Stimulated activated naive B cell treated with anti-CD40 and anti-IgM and Interleukin-4, amounts not matched to agents 10 μg/mL and 1 μg/mL and 100 μg/mL, for 72 hours (primary cell): ENCODE measurements at regions not wholly inside any gene's neighbourhood (a gene's known extent, or its start where the extent isn't known, plus 50 kb on each side); places are given as distances from the start of the nearest gene placed in this dataset.
"Not testable (repeated sequence)": the region's sequence is repeated elsewhere in the genome, so short reads cannot be mapped to it uniquely, and the experiment has no call there.

ENCODE experiments used
- ATAC-seq, 2 donors: fragments of 150-1000 bp; cut with Tn5 transposase; replicated peaks; 2 replicates each; pipeline ENCODE4 v1.10.0; 2021; ENCODE audit warnings: moderate library complexity in 1 of 2
- DNase-seq: peaks from one replicate; pipeline ENCODE4 v3.0.0; 2021
- H3K27ac Mint-ChIP-seq: one replicate; pipeline ENCODE4 v1.8.0; 2022; ENCODE audit warnings: mild to moderate bottlenecking, mixed read lengths
- H3K27me3 Mint-ChIP-seq, 2 donors: one replicate each; pipeline ENCODE4 v1.8.0; 2022; ENCODE audit warnings: mixed read lengths in 2 of 2
- H3K36me3 Mint-ChIP-seq, 2 donors: one replicate each; pipeline ENCODE4 v1.8.0; 2022; ENCODE audit warnings: mixed read lengths in 2 of 2, mild to moderate bottlenecking in 1 of 2
- H3K4me1 Mint-ChIP-seq, 2 donors: one replicate each; pipeline ENCODE4 v1.8.0; 2022; ENCODE audit warnings: mixed read lengths in 2 of 2, mild to moderate bottlenecking in 1 of 2
- H3K4me3 Mint-ChIP-seq, 2 donors: one replicate each; pipeline ENCODE4 v1.8.0; 2022; ENCODE audit warnings: mild to moderate bottlenecking in 2 of 2, mixed read lengths in 2 of 2, moderate library complexity in 1 of 2
- H3K9me3 Mint-ChIP-seq, 2 donors: one replicate each; pipeline ENCODE4 v1.8.0; 2022; ENCODE audit warnings: mixed read lengths in 2 of 2, mild to moderate bottlenecking in 1 of 2

DNA sequence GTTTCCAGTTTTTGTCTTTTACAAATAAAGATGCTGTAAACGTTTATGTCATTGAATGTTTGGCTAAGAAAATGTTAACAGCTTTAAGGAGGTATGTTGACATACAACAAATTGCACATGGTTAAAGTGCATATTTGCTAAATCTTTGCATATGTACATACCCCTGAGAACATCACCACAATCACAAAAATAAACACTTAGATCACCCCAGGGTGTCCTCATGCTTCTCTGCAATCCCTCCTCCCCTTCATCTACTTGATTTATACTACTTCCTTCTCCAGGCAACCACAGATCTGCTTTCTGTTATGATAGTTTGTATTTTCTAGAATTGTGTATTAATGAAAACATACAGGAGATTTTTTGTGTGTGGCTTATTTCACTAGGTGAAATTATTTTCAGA lies 209.5 kb downstream of the GLRX3 start:
- Mint-ChIP-seq H3K27me3 (peaks cover 0 to 13% of the 10 kb centered on the region in 2 donors), H3K4me3 (no peak overlapping the region), H3K27ac (no peak overlapping the region), H3K36me3 (no peaks in the 10 kb centered on the region), H3K4me1 (no peaks in the 10 kb centered on the region), H3K9me3 (peaks cover 3% of the 10 kb centered on the region in 2 donors)
- DNase-seq (no peak), ATAC-seq (no peak)

DNA sequence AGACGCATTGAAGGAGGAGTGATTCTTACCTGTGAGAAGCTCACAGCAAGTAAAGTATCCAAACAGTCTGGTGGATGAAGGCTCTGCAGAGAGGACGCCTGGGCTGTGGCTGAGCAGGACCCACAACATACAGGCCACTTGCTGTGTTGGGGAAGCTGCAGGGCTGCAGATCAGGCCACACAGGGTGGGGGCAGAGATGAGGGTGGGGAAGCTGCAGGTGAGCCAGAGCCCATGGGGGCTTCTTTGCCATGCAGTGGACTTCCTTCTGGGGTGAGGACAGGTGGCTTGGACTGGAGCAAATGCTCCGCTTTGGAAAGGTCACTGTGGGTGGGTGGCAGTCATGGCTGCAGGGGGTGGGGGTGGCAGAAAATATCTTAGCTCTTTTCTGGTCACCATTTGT lies 214.8 kb downstream of the GLRX3 start:
- H3K9me3 Mint-ChIP-seq = peaks cover 3% of the 10 kb centered on the region in 2 donors
- H3K36me3 Mint-ChIP-seq = no peaks in the 10 kb centered on the region
- H3K4me3 Mint-ChIP-seq = no peak overlapping the region
- no peaks in the 10 kb centered on the region for H3K27me3 Mint-ChIP-seq
- no peak overlapping the region for H3K27ac Mint-ChIP-seq
- ATAC-seq (no peak), DNase-seq (no peak)
- no peaks in the 10 kb centered on the region for H3K4me1 Mint-ChIP-seq

DNA sequence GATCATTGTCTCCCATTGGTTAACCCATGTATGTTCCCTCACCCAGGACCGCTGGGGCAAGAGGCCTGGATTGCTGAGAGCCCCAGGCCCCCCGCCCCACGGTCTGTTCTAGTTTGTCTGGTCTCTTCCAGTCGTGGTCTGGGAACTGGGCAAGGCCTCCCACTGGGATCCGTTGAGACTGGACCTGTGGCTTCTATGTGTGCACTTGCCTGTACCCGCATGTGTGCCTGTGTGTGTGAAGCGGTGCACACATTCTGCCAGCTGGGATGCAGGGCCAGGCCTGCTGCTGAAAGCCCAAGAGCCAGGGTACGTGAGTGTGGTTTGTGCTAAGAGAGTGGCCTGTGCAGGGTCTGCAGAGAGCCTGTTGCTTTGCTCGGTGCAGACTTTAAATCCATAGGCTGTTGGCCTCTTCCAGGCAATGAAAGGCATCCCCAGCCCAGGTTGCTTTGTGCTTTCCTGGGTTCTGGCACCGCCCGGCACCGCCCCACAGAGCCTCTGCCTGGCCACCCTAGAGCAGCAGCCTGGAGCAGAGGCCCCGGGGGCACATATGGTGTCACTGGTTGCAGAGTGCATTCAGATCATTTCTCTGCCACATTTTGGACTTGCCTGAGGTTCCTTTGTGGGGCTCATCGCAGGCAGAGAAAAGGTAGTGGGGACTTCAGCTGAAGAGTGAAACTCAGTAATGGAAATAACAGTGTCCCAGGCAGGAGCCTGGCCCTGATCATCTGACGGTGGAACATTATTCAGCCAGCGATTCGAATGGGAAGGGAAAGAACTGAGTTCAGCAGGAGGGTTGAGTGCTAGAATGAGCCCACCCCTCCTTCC lies 215.5 kb downstream of the GLRX3 start:
- no peaks in the 10 kb centered on the region for H3K27me3 Mint-ChIP-seq
- H3K27ac Mint-ChIP-seq = no peak overlapping the region
- H3K4me3 Mint-ChIP-seq = no peak overlapping the region
- no peak for ATAC-seq
- DNase-seq = no peak
- H3K36me3 Mint-ChIP-seq = no peaks in the 10 kb centered on the region
- no peaks in the 10 kb centered on the region for H3K4me1 Mint-ChIP-seq
- H3K9me3 Mint-ChIP-seq = peaks cover 3% of the 10 kb centered on the region in 2 donors

DNA sequence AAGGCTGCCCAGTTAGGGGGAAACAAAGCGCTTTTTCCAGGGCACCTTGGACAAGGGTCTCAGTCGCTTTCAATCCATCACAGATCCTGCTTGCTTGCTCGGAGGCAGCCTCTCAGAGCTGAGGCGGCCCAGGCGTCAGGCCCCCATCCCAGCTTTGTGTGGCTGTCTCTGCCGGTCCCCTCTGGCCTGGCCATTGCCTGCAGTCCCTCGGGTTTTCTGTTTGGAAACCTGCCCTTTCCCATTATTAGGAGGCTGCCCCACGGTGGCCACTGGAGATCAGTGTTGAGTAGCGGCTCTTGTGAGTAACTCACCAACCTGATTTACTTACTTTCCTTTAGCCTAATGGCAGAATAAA lies 216.1 kb downstream of the GLRX3 start:
- no peak for ATAC-seq
- no peak overlapping the region for H3K4me3 Mint-ChIP-seq
- DNase-seq = no peak
- H3K9me3 Mint-ChIP-seq = peaks cover 0 to 3% of the 10 kb centered on the region in 2 donors
- no peaks in the 10 kb centered on the region for H3K36me3 Mint-ChIP-seq
- H3K27ac Mint-ChIP-seq = no peak overlapping the region
- H3K4me1 Mint-ChIP-seq = no peaks in the 10 kb centered on the region
- no peaks in the 10 kb centered on the region for H3K27me3 Mint-ChIP-seq

DNA sequence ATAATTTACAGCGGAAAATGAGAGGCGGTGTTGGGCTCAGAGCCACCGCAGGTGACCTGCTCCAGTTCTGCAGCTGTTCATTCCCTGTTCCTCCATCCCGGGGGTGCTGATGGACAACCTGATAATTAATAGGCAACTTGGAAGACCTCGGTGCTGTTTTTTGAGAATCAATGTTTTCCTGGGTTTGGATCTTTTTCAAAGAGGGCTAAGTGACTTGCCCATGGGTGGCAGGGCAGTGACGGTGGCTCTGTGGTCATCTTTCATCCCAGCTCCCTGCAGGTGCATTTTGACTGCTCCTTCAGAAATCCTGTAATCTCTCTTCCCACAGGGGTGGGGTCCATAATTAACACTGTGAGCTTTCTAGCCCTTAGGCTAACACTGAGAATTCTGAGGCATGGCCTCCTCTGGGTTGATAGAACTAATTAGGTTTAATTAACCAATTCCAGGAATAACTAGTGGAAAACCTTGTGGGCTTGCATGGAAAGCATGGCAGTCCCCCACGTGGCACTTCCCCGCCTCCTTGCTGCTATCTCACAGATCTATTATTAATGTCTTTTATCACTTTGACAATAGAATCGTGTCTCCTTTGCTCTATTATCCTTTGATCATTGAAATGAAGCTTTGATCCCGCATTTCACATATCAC lies 217.9 kb downstream of the GLRX3 start:
- no peaks in the 10 kb centered on the region for H3K27me3 Mint-ChIP-seq
- peaks cover 0 to 3% of the 10 kb centered on the region in 2 donors for H3K9me3 Mint-ChIP-seq
- ATAC-seq (no peak), DNase-seq (no peak)
- H3K4me3 Mint-ChIP-seq = no peak overlapping the region
- H3K4me1 Mint-ChIP-seq = no peaks in the 10 kb centered on the region
- no peaks in the 10 kb centered on the region for H3K36me3 Mint-ChIP-seq
- H3K27ac Mint-ChIP-seq = no peak overlapping the region

DNA sequence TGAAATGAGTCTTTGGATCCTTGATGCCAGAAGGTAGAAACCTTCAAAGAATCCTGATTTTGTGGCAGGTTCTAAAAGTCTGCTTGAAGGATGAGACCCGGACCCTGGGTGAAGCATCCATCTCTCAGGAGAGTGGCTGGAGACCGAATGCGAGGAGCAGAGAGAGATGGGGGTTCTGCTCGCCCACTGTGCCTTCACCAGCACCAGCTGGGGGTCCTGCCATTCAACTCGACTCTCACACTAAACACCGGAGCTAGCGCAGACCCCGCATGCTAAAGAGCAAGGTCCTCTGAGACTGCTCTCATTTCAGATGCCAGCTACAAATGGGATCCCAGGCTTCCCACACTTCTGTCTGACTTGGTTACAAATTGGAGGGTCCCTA lies 218.4 kb downstream of the GLRX3 start:
- no peaks in the 10 kb centered on the region for H3K4me1 Mint-ChIP-seq
- H3K9me3 Mint-ChIP-seq = peaks cover 0 to 3% of the 10 kb centered on the region in 2 donors
- DNase-seq (no peak), ATAC-seq (no peak)
- H3K36me3 Mint-ChIP-seq = no peaks in the 10 kb centered on the region
- H3K4me3 Mint-ChIP-seq = no peak overlapping the region
- no peak overlapping the region for H3K27ac Mint-ChIP-seq
- no peaks in the 10 kb centered on the region for H3K27me3 Mint-ChIP-seq

DNA sequence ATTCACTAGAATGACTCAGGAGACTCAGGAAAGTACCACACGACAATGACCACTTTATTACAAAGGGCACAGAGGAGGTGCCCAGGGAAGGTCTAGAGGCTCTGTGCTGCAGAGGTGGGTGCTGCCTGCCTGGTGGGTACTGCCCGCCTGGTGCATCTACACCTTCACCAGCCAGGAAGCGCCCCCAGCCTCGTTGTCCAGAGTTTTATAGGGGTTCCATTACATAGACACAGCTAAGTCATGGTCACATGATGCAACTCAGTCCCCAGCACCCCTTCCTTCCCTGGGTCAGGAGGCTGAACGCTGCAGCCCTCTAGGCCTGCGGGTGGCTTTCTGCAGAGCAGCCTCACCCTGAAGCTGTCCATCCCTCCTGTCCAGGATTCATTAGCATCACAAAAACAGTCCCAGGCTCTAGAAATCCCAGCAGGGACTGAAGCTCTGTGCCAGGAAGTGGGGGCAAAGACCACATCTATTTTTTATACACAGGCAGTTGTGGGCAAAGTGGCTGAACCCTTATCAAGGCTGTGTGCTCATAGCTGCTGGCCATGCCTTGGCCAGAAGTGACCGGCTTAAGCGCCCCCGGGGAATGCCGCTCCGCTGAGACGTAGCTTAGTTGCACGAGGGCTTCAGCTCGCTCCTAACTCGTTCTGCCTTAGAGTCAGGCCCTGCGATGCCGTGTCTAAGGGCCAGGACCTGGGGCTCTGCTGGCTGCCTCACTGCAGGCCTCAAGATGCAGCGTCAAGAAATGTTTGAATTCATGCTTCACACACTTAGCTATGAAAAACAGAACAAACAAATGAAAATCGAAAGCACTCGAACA lies 219.0 kb downstream of the GLRX3 start:
- Mint-ChIP-seq H3K27me3 (no peaks in the 10 kb centered on the region), H3K36me3 (no peaks in the 10 kb centered on the region), H3K4me3 (no peak overlapping the region), H3K9me3 (peaks cover 0 to 3% of the 10 kb centered on the region in 2 donors), H3K27ac (no peak overlapping the region), H3K4me1 (no peaks in the 10 kb centered on the region)
- ATAC-seq (no peak), DNase-seq (no peak)

DNA sequence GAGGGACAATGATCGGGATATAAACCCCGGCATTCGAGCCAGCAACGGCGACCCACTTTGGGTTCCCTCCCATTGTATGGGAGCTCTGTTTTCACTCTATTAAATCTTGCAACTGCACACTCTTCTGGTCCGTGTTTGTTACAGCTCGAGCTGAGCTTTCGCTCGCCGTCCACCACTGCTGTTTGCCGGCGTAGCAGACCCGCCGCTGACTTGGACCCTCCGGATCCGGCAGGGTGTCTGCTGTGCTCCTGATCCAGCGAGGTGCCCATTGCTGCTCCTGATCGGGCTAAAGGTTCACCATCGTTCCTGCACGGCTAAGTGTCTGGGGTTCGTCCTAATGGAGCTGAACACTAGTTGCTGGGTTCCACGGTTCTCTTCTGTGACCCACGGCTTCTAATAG lies 220.2 kb downstream of the GLRX3 start:
- H3K9me3 Mint-ChIP-seq, DNase-seq, ATAC-seq, H3K4me3 Mint-ChIP-seq, H3K4me1 Mint-ChIP-seq, H3K27me3 Mint-ChIP-seq, H3K27ac Mint-ChIP-seq, H3K36me3 Mint-ChIP-seq: not testable (repeated sequence)

DNA sequence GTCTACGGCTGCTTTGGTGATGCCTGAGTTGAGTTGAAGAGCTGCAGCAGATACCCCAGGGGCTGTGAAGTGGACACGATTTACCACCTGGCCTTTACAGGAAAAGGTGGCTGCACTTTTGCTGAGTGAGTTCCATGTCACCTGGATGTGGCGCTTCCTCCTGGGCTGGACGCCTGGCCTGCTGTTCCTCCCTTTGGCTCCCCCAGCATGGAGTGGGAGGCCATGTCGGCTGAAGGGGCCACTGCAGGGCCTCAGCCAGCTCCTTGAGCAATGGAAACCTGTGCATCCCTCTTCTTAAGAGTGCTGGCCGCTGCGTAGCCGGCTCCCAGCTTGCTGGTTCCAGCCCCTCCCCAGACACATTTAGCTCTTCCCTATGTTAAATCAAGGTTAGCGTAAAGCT lies 221.0 kb downstream of the GLRX3 start:
- DNase-seq (no peak), ATAC-seq (no peak)
- Mint-ChIP-seq H3K4me1 (no peaks in the 10 kb centered on the region), H3K9me3 (peaks cover 0 to 7% of the 10 kb centered on the region in 2 donors), H3K4me3 (no peak overlapping the region), H3K27ac (no peak overlapping the region), H3K27me3 (no peaks in the 10 kb centered on the region), H3K36me3 (no peaks in the 10 kb centered on the region)

DNA sequence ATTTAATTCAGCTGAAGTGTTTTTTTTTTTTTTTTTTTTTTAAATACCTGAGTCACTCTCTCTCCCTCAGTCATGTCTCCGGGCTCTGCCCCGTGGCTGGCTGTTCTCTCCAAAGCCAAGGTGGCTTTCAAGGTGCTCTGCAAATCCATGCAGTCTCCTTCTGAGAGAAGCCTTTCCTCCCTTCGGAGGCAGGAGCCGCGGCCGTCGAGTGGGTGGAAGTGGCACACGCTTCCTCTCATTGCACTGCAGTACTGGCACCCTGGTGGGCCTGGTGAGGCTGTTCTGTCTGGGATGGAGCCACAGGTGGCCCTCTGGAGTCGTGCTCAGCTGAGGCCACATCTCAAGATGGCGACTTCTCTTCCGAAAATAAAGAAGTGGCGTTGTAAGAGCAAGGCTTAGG lies 221.8 kb downstream of the GLRX3 start:
- no peak overlapping the region for H3K27ac Mint-ChIP-seq
- no peaks in the 10 kb centered on the region for H3K27me3 Mint-ChIP-seq
- H3K4me1 Mint-ChIP-seq = no peaks in the 10 kb centered on the region
- H3K36me3 Mint-ChIP-seq = no peaks in the 10 kb centered on the region
- H3K4me3 Mint-ChIP-seq = no peak overlapping the region
- H3K9me3 Mint-ChIP-seq = peaks cover 0 to 7% of the 10 kb centered on the region in 2 donors
- ATAC-seq = no peak
- no peak for DNase-seq

DNA sequence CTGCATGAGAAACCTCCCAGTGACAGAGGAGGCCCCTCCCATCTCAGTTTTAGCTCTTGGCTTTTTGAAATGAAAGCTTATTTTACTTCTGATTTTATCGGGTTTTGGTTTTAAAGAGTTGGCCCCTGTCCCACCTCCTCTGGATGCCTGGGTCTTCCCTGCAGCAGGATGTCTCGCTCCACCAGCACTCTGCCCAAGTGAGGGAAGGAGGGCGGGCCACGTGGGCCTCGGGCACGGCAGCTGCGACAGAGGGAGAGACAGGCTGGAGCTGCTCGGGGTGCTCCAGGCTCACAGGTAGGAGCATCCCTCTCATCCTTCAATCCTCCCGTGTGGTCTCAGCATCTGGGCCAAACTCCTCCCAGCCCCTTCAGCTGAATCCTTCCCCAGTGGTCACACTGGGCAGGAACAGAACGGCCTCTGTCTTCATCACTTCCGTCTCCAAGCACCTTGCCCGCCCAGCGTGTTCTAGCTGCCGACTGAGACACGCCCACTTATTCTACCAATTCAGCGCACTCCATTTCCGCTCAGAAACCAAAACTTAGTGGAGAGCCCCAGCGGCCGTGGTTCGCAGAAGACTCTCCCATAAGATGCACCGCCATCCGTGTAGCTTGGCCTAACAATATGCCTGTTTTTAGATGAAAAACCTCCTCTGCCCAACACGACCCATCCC lies 222.9 kb downstream of the GLRX3 start:
- no peaks in the 10 kb centered on the region for H3K36me3 Mint-ChIP-seq
- no peaks in the 10 kb centered on the region for H3K27me3 Mint-ChIP-seq
- H3K4me3 Mint-ChIP-seq = no peak overlapping the region
- H3K9me3 Mint-ChIP-seq = peaks cover 0 to 7% of the 10 kb centered on the region in 2 donors
- no peak overlapping the region for H3K27ac Mint-ChIP-seq
- DNase-seq (no peak), ATAC-seq (no peak)
- no peaks in the 10 kb centered on the region for H3K4me1 Mint-ChIP-seq

DNA sequence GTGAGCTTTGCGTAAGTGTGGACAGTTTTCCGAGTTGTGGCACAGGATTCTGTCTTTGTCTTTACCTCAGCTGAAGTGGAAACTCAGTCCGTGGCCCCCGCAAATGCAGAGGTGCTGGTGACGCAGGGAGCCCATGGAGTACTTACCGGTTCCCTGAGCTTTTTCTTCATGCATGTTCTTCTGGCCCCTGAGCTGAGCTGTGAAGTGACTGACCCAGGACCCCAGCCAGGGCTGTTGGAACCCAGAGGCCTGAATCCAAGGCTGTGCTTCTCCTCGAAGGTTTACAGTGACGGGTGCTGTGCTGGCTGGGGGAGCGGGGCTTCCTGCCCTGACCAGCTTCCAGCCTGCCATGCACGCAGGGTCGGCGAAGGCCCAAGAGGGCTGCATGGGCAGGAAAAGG lies 223.5 kb downstream of the GLRX3 start:
- no peak for ATAC-seq

DNA sequence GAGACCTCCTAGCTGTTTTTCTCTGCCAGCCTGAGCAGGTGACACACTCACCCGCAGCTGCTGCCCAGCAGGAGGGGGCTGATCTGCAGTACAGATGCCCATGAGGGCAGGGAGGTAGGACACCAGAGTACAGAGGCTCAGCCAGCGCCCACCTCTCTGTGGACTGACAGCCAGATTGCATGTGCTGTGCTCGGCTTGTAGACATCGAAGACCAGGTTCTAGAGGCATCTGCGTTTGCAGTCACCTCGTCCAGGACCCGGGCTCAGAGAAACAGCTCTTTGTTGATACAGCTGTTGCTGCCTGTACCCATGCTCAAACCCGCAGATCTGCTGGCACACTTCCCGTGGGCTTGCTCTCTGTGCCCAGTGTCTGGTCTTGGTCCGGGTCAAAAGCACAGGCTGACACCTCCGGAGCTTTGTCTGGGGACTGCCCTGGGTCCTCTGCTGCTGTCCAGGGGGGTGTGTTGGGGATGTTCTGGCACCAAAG lies 224.7 kb downstream of the GLRX3 start:
- no peaks in the 10 kb centered on the region for H3K36me3 Mint-ChIP-seq
- peaks cover 4 to 7% of the 10 kb centered on the region in 2 donors for H3K9me3 Mint-ChIP-seq
- H3K27me3 Mint-ChIP-seq = no peaks in the 10 kb centered on the region
- H3K4me1 Mint-ChIP-seq = no peaks in the 10 kb centered on the region
- H3K4me3 Mint-ChIP-seq = no peak overlapping the region
- no peak for DNase-seq
- no peak overlapping the region for H3K27ac Mint-ChIP-seq
- no peak for ATAC-seq

More for the DNA sequence above, 223.5 kb downstream of the GLRX3 start:
- Mint-ChIP-seq H3K4me3 (no peak overlapping the region), H3K27me3 (no peaks in the 10 kb centered on the region), H3K4me1 (no peaks in the 10 kb centered on the region), H3K27ac (no peak overlapping the region), H3K9me3 (peaks cover 4 to 7% of the 10 kb centered on the region in 2 donors), H3K36me3 (no peaks in the 10 kb centered on the region)
- no peak for DNase-seq
